ENCODE measurements at regions not wholly inside any gene's neighbourhood (a gene's known extent, or its start where the extent isn't known, plus 50 kb on each side); places are given as distances from the start of the nearest gene placed in this dataset.
A peak's percentile ranks its signal among the peaks of the same experiment; 100 is the strongest.

GRCh38 chr7:46619723-46620310, 698.7 kb upstream of the IGFBP3 start:
- no peak overlapping the region for H3K4me3 ChIP-seq (replicated peaks in 1 of 2; ENCODE audit: low read depth in 2 of 2, low read length in 2 of 2)
- DNase-seq (ENCODE audit: low read depth in 2 of 2), result peak in 1 of 2 donors; percentile 22
- TF ChIP-seq, protein P1, sequence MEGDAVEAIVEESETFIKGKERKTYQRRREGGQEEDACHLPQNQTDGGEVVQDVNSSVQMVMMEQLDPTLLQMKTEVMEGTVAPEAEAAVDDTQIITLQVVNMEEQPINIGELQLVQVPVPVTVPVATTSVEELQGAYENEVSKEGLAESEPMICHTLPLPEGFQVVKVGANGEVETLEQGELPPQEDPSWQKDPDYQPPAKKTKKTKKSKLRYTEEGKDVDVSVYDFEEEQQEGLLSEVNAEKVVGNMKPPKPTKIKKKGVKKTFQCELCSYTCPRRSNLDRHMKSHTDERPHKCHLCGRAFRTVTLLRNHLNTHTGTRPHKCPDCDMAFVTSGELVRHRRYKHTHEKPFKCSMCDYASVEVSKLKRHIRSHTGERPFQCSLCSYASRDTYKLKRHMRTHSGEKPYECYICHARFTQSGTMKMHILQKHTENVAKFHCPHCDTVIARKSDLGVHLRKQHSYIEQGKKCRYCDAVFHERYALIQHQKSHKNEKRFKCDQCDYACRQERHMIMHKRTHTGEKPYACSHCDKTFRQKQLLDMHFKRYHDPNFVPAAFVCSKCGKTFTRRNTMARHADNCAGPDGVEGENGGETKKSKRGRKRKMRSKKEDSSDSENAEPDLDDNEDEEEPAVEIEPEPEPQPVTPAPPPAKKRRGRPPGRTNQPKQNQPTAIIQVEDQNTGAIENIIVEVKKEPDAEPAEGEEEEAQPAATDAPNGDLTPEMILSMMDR (IDR thresholded peaks at IDR 0.05; ENCODE audit: low read depth, low read length), result no peak

GRCh38 chr7:46616636-46617035, 695.6 kb upstream of the IGFBP3 start:
- TF ChIP-seq, protein P1 (IDR thresholded peaks at IDR 0.05; ENCODE audit: low read depth, low read length), result no peak
- peak; percentile 16 to 50 for DNase-seq (ENCODE audit: low read depth in 2 of 2)
- no peak overlapping the region for H3K4me3 ChIP-seq (replicated peaks in 1 of 2; ENCODE audit: low read depth in 2 of 2, low read length in 2 of 2)

DNA sequence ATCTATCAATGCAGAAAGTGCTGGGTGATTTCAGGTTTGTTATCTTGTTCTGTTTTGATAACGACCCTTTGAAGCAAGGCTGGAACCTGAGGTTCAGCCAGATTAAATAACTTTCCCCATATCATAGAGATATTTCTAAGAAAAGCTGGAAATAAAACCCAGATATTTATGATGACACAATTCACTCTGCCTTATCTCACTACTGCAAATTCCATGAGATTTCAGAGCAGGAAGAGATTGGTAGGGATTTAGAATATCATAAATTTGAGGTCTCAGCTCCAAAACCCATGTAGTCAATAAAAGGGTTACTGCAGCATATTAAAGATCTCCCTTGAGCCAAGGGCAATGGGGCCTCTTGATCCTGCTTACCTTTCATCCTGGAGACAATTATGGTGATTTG, 692.5 kb upstream of the IGFBP3 start:
- no peak for DNase-seq (ENCODE audit: low read depth in 2 of 2)
- TF ChIP-seq, protein P1 (IDR thresholded peaks at IDR 0.05; ENCODE audit: low read depth, low read length), result no peak
- no peak overlapping the region for H3K4me3 ChIP-seq (replicated peaks in 1 of 2; ENCODE audit: low read depth in 2 of 2, low read length in 2 of 2)

GRCh38 chr7:46613116-46613515, 692.0 kb upstream of the IGFBP3 start:
- DNase-seq (ENCODE audit: low read depth in 2 of 2), result no peak
- no peak overlapping the region for H3K4me3 ChIP-seq (replicated peaks in 1 of 2; ENCODE audit: low read depth in 2 of 2, low read length in 2 of 2)
- TF ChIP-seq, protein P1 (IDR thresholded peaks at IDR 0.05; ENCODE audit: low read depth, low read length), result no peak

DNA sequence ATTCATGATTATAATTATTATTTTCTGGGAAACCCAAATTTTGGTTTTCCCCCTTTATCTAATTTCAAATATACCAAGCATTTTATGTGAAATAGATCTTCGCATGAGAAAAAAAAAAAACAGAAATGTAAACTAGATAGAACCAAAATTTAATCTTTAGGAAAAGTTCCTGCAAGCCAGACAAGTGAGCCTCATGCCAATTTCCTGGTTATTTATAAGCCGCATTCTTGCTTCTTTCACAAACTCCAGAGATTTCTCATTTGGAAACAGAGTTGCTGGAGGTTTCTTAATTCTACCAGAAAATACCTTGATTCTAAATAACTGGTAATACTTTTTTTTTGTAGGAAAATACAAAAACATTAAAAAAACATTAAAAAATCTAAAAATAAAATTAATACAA, 690.4 kb upstream of the IGFBP3 start:
- no peak overlapping the region for H3K4me3 ChIP-seq (replicated peaks in 1 of 2; ENCODE audit: low read depth in 2 of 2, low read length in 2 of 2)
- no peak for DNase-seq (ENCODE audit: low read depth in 2 of 2)
- TF ChIP-seq, protein P1 (IDR thresholded peaks at IDR 0.05; ENCODE audit: low read depth, low read length), result no peak

DNA sequence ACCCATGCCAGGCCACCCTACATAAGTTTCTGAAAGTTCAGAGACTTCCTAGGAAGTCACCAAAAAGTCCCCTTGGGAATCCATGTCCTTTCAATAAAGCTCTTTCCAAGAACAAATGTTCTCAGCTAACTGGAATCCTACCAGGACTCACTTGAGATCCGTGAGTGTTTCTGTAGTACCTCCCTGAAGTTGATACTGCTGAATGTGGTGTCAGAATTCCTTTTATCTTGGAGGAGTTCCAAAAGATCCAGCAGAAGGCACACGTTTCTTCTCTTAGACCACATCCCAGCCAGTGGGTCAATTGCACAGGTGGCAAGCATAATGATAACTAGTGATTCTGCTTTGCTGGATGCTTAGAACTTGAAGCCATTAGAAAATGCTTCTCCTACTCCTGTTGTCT, 689.7 kb upstream of the IGFBP3 start:
- peak in 1 of 2 donors; percentile 36 for DNase-seq (ENCODE audit: low read depth in 2 of 2)
- H3K4me3 ChIP-seq (replicated peaks in 1 of 2; ENCODE audit: low read depth in 2 of 2, low read length in 2 of 2), result no peak overlapping the region
- TF ChIP-seq, protein P1 (IDR thresholded peaks at IDR 0.05; ENCODE audit: low read depth, low read length), result no peak

DNA sequence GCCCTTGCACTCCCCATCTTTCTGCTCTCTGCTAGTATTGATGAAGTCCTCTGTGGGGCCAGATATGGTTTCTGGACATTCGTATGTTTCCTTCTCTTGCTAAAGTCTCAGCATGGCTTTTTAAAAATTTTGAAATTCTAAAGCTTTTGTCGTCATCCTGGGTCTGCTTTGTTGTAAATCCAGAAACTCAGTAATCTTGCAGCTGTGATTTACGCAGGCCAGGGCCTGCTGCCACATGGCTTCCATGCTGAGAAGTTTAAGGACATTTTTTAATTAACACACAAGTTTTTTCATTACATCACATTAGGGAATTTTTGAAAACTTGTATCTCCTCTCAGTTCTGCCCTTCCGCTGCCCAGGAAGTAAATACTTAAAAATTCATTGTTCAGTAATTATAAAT, 686.1 kb upstream of the IGFBP3 start:
- TF ChIP-seq, protein P1 (IDR thresholded peaks at IDR 0.05; ENCODE audit: low read depth, low read length), result no peak
- no peak for DNase-seq (ENCODE audit: low read depth in 2 of 2)
- H3K4me3 ChIP-seq (replicated peaks in 1 of 2; ENCODE audit: low read depth in 2 of 2, low read length in 2 of 2), result no peak overlapping the region
